Neural progenitor cell (in vitro differentiated cells): ENCODE measurements at regions not wholly inside any gene's neighbourhood (a gene's known extent, or its start where the extent isn't known, plus 50 kb on each side); places are given as distances from the start of the nearest gene placed in this dataset.
"Not testable (repeated sequence)": the region's sequence is repeated elsewhere in the genome, so short reads cannot be mapped to it uniquely, and the experiment has no call there.

Source experiments
- DNase-seq: peaks from one replicate; pipeline ENCODE4 v3.0.0-alpha.2; 2016; ENCODE audit warnings: low spot score
- H2AFZ ChIP-seq: fragments of 200-600 bp; sonication (generic); replicated peaks from 2 replicates; pipeline ENCODE4 v1.6.1; 2016; ENCODE audit warnings: antibody characterized with exemption
- H3F3A ChIP-seq: fragments of 200-600 bp; sonication (generic); 2 replicates; pipeline ENCODE4 v1.6.1; 2016; ENCODE audit warnings: antibody characterized with exemption, low read depth
- H3K27ac ChIP-seq: fragments of 200-600 bp; sonication (generic); 2 replicates; pipeline ENCODE4 v1.5.1; 2016; ENCODE audit warnings: mild to moderate bottlenecking
- H3K27me3 ChIP-seq: fragments of 200-600 bp; sonication (generic); 2 replicates; pipeline ENCODE4 v1.6.1; 2016; ENCODE audit warnings: mild to moderate bottlenecking, moderate library complexity
- H3K36me3 ChIP-seq: fragments of 200-600 bp; sonication (generic); 2 replicates; pipeline ENCODE4 v1.5.1; 2016
- H3K4me1 ChIP-seq: fragments of 200-600 bp; sonication (generic); 2 replicates; pipeline ENCODE4 v1.6.1; 2016; ENCODE audit warnings: mixed run types
- H3K4me2 ChIP-seq: fragments of 200-600 bp; sonication (generic); 2 replicates; pipeline ENCODE4 v1.6.1; 2016
- H3K4me3 ChIP-seq: fragments of 200-600 bp; sonication (generic); 2 replicates; pipeline ENCODE4 v1.5.1; 2016
- H3K79me2 ChIP-seq: fragments of 200-600 bp; sonication (generic); 2 replicates; pipeline ENCODE4 v1.6.1; 2016; ENCODE audit warnings: low read depth
- H3K9ac ChIP-seq: fragments of 200-600 bp; sonication (generic); 2 replicates; pipeline ENCODE4 v1.6.1; 2016
- H3K9me3 ChIP-seq: fragments of 200-600 bp; sonication (generic); 2 replicates; pipeline ENCODE4 v1.5.1; 2016; ENCODE audit warnings: low read depth
- H4K20me1 ChIP-seq: fragments of 200-600 bp; sonication (generic); 2 replicates; pipeline ENCODE4 v1.6.1; 2016; ENCODE audit warnings: low read depth
- H3K27ac Mint-ChIP-seq: 3 replicates; pipeline ENCODE4 v1.8.0; 2021; ENCODE audit warnings: mixed read lengths
- H3K27me3 Mint-ChIP-seq: 2 replicates; pipeline ENCODE4 v1.8.0; 2022; ENCODE audit warnings: low read depth, mild to moderate bottlenecking, inconsistent platforms, moderate library complexity, mixed read lengths; ENCODE audit not compliant: insufficient read depth
- H3K36me3 Mint-ChIP-seq: 3 replicates; pipeline ENCODE4 v1.8.0; 2021; ENCODE audit warnings: mixed read lengths
- H3K4me1 Mint-ChIP-seq: 3 replicates; pipeline ENCODE4 v1.8.0; 2021; ENCODE audit warnings: mixed read lengths
- H3K4me3 Mint-ChIP-seq: 3 replicates; pipeline ENCODE4 v1.8.0; 2021; ENCODE audit warnings: mild to moderate bottlenecking, moderate library complexity, mixed read lengths
- H3K9me3 Mint-ChIP-seq: 3 replicates; pipeline ENCODE4 v1.8.0; 2020; ENCODE audit warnings: mixed read lengths
- EZH2 ChIP-seq: fragments of 200-600 bp; sonication (generic); IDR thresholded peaks from 2 replicates; pipeline ENCODE4 v1.6.1; 2017; ENCODE audit warnings: antibody characterized with exemption, mild to moderate bottlenecking, moderate library complexity
- EZH2phosphoT487 ChIP-seq: fragments of 200-600 bp; sonication (generic); IDR thresholded peaks from 2 replicates; pipeline ENCODE4 v1.6.1; 2017; ENCODE audit warnings: antibody characterized with exemption
- TF ChIP-seq, protein P1 (sequence below): fragments of 200-600 bp; sonication (generic); IDR thresholded peaks from 2 replicates; pipeline ENCODE4 v1.5.1; 2017; ENCODE audit warnings: antibody characterized with exemption, mild to moderate bottlenecking

DNA sequence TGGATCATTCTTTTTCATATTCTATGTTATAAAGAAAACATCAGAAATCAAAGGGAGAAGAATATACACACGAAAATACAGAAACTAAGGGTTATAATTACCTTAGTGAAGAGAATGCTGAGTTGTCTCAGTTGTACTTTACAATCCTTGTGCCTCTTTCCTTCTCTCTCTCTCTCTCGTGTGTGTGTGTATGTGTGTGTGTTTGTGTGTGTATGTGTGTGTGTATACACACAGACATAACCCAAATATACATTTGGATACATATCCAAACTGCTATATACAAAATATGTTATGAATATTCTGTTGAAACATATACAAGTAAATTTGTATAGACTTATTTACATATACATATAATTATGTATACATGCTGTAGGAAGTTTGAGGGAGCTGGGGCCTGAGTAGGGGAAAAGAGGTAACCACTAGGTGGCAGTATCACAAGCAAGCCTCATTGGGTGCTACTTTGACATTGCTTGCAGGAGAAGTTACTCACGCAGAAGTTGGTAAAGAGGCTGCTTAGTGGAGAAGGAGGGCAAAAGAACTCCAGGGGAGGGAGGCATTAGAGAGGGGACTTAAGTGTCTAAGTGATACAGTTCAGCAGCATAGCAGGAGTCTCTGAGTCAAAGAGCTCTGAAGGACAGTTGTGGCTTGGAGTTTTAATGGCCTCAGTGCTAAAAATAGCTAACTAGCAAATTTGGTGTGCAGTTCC, 465.1 kb upstream of the PCDH20 start:
- no peaks in the 10 kb centered on the region for H3K4me1 ChIP-seq
- no peak overlapping the region for H3K9ac ChIP-seq
- no peaks in the 10 kb centered on the region for H3K36me3 ChIP-seq
- no peak overlapping the region for H3K4me3 ChIP-seq
- H3K27ac ChIP-seq, result no peak overlapping the region
- TF ChIP-seq, protein P1, sequence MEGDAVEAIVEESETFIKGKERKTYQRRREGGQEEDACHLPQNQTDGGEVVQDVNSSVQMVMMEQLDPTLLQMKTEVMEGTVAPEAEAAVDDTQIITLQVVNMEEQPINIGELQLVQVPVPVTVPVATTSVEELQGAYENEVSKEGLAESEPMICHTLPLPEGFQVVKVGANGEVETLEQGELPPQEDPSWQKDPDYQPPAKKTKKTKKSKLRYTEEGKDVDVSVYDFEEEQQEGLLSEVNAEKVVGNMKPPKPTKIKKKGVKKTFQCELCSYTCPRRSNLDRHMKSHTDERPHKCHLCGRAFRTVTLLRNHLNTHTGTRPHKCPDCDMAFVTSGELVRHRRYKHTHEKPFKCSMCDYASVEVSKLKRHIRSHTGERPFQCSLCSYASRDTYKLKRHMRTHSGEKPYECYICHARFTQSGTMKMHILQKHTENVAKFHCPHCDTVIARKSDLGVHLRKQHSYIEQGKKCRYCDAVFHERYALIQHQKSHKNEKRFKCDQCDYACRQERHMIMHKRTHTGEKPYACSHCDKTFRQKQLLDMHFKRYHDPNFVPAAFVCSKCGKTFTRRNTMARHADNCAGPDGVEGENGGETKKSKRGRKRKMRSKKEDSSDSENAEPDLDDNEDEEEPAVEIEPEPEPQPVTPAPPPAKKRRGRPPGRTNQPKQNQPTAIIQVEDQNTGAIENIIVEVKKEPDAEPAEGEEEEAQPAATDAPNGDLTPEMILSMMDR, result peak; percentile 62
- no peak for TF ChIP-seq EZH2
- Mint-ChIP-seq H3K9me3 (peaks cover 16% of the 10 kb centered on the region), H3K27me3 (no peaks in the 10 kb centered on the region), H3K4me1 (no peaks in the 10 kb centered on the region), H3K4me3 (no peak overlapping the region), H3K27ac (no peak overlapping the region), H3K36me3 (no peaks in the 10 kb centered on the region)
- H3F3A ChIP-seq, result no peaks in the 10 kb centered on the region
- H3K4me2 ChIP-seq, result no peak overlapping the region
- no peaks in the 10 kb centered on the region for H3K9me3 ChIP-seq
- peak; percentile 59 for DNase-seq
- peak overlapping the region; percentile 53 for H2AFZ ChIP-seq
- no peaks in the 10 kb centered on the region for H4K20me1 ChIP-seq
- no peaks in the 10 kb centered on the region for H3K79me2 ChIP-seq
- H3K27me3 ChIP-seq, result no peaks in the 10 kb centered on the region

DNA sequence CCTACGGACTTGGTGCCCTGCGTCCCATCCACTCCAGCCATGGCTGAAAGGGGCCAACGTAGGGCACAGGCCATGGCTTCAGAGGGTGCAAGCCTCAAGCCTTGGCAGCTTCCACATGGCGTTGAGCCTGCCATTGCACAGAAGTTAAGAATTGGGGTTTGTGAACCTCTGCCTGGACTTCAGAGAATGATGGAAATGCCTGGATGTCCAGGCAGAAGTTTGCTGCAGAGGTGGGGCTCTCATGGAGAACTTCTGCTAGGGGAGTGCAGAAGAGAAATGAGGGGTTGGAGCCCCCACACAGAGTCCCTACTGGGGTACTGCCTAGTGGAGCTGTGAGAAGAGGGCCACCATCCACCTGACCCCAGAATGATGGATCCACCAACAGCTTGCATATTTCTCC, 462.9 kb upstream of the PCDH20 start:
- peaks cover 19% of the 10 kb centered on the region for H3K9me3 Mint-ChIP-seq
- not testable (repeated sequence) for H4K20me1 ChIP-seq, H3F3A ChIP-seq, DNase-seq, H3K9ac ChIP-seq, H3K27ac Mint-ChIP-seq, H3K27me3 Mint-ChIP-seq, H2AFZ ChIP-seq, H3K4me3 Mint-ChIP-seq, H3K9me3 ChIP-seq, H3K4me1 Mint-ChIP-seq, H3K4me1 ChIP-seq, H3K27me3 ChIP-seq, H3K27ac ChIP-seq, H3K4me2 ChIP-seq, H3K36me3 ChIP-seq, H3K36me3 Mint-ChIP-seq, H3K79me2 ChIP-seq, H3K4me3 ChIP-seq

DNA sequence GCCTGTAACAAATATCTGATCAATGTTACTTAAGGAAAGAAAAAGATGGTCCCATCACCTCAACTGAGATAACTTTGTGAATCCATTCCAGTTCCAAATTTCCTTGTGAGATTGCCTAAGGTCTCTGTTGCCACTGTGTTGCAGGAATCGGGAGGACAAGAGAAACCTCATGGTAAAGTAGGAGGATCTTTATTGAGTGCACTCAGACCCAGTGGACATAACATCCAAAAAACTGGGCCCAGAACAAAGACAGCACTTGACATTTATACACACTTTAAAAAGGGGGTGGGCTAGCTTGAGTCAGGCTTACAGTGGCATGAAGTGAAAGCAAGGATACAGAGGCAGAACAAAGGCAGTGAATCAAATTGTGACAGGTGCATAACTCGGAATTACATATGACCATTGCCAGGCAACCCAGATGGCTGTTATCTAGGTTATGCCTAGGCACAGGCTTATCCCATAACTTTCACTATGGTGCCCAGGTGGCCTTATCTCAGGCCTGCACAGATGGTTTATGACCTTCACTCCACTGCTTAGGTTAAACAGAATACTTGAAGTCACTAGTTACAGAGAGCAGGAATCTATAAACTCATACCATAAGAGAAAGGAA, 459.4 kb upstream of the PCDH20 start:
- H3K36me3 ChIP-seq, result no peaks in the 10 kb centered on the region
- no peaks in the 10 kb centered on the region for H3K27me3 Mint-ChIP-seq
- TF ChIP-seq, protein P1, result no peak
- TF ChIP-seq EZH2, result no peak
- H3K27me3 ChIP-seq, result no peaks in the 10 kb centered on the region
- H3F3A ChIP-seq, result no peaks in the 10 kb centered on the region
- H3K79me2 ChIP-seq, result no peaks in the 10 kb centered on the region
- H4K20me1 ChIP-seq, result no peaks in the 10 kb centered on the region
- no peaks in the 10 kb centered on the region for H3K4me1 Mint-ChIP-seq
- no peak overlapping the region for H3K9ac ChIP-seq
- peaks cover 19% of the 10 kb centered on the region for H3K9me3 Mint-ChIP-seq
- no peak overlapping the region for H3K4me2 ChIP-seq
- no peak overlapping the region for H3K27ac ChIP-seq
- no peaks in the 10 kb centered on the region for H3K4me1 ChIP-seq
- H3K27ac Mint-ChIP-seq, result no peak overlapping the region
- no peak overlapping the region for H3K4me3 Mint-ChIP-seq
- DNase-seq, result no peak
- H3K36me3 Mint-ChIP-seq, result no peaks in the 10 kb centered on the region
- no peaks in the 10 kb centered on the region for H3K9me3 ChIP-seq
- H2AFZ ChIP-seq, result no peak overlapping the region
- no peak overlapping the region for H3K4me3 ChIP-seq

DNA sequence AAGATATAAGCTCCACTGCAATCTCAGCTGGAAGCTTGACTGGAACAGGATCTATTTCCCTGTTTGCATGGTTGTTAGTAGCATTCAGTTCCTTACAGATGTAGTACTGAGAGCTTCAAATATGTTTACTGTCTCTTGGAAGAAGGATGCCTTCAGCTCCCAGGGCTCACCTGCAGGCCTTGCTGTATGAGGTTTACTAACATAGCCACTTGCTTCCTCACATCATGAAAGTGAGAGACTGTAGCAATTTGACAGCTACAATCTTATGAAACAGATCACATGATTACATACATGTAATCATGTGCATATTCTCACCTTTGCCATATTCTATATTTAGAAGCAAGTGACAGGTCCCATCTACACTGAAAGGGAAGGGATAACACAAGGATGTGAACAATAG, 458.1 kb upstream of the PCDH20 start:
- TF ChIP-seq EZH2 (no peak), EZH2phosphoT487 (no peak)
- TF ChIP-seq, protein P1, result no peak
- no peaks in the 10 kb centered on the region for H3K36me3 ChIP-seq
- H3K27ac ChIP-seq, result no peak overlapping the region
- no peak overlapping the region for H3K9ac ChIP-seq
- no peaks in the 10 kb centered on the region for H3K4me1 ChIP-seq
- H3K27me3 Mint-ChIP-seq, result no peaks in the 10 kb centered on the region
- H2AFZ ChIP-seq, result no peak overlapping the region
- no peaks in the 10 kb centered on the region for H3F3A ChIP-seq
- H3K4me3 Mint-ChIP-seq, result no peak overlapping the region
- no peak overlapping the region for H3K27ac Mint-ChIP-seq
- no peaks in the 10 kb centered on the region for H3K9me3 ChIP-seq
- H3K79me2 ChIP-seq, result no peaks in the 10 kb centered on the region
- no peaks in the 10 kb centered on the region for H3K27me3 ChIP-seq
- no peak overlapping the region for H3K4me2 ChIP-seq
- H3K4me1 Mint-ChIP-seq, result no peaks in the 10 kb centered on the region
- H3K4me3 ChIP-seq, result no peak overlapping the region
- no peaks in the 10 kb centered on the region for H4K20me1 ChIP-seq
- H3K36me3 Mint-ChIP-seq, result no peaks in the 10 kb centered on the region
- H3K9me3 Mint-ChIP-seq, result peaks cover 14% of the 10 kb centered on the region
- DNase-seq, result no peak
